ENCODE measurements at regions not wholly inside any gene's neighbourhood (a gene's known extent, or its start where the extent isn't known, plus 50 kb on each side); places are given as distances from the start of the nearest gene placed in this dataset.

GRCh38 chr5:144581044-144581443 lies 410.4 kb downstream of the KCTD16 start:
- H3K4me3 Mint-ChIP-seq = no peak overlapping the region
- H3K36me3 Mint-ChIP-seq = no peaks in the 10 kb centered on the region
- H3K4me1 Mint-ChIP-seq = no peaks in the 10 kb centered on the region
- Histone ChIP-seq H3K36me3 (ENCODE audit: control insufficient read depth, insufficient read depth, low read length) (no peaks in the 10 kb centered on the region), H3K9me3 (ENCODE audit: control insufficient read depth in 2 of 2, low read length in 2 of 2) (no peaks in the 10 kb centered on the region), H3K4me1 (ENCODE audit: control insufficient read depth, insufficient read depth, low read length, poor library complexity, severe bottlenecking) (no peaks in the 10 kb centered on the region), H3K27ac (ENCODE audit: insufficient read depth, low read length, poor library complexity, severe bottlenecking) (no peak overlapping the region), H3K4me3 (ENCODE audit: low read depth, low read length) (no peak overlapping the region), H3K27me3 (ENCODE audit: control insufficient read depth, insufficient read depth, low read length) (no peaks in the 10 kb centered on the region)
- ATAC-seq (ENCODE audit: low read depth in 2 of 2) (no peak), DNase-seq (no peak)
- H3K27ac Mint-ChIP-seq = no peak overlapping the region
- H3K27me3 Mint-ChIP-seq = no peaks in the 10 kb centered on the region
- H3K9me3 Mint-ChIP-seq = peaks cover 0 to 3% (median 1%) of the 10 kb centered on the region in 7 donors

GRCh38 chr5:144577676-144578075 lies 407.0 kb downstream of the KCTD16 start:
- H3K27me3 Mint-ChIP-seq = no peaks in the 10 kb centered on the region
- ATAC-seq (ENCODE audit: low read depth in 2 of 2) (no peak), DNase-seq (no peak)
- H3K36me3 ChIP-seq (ENCODE audit: control insufficient read depth, insufficient read depth, low read length) = no peaks in the 10 kb centered on the region
- no peaks in the 10 kb centered on the region for H3K4me1 Mint-ChIP-seq
- H3K27ac Mint-ChIP-seq = no peak overlapping the region
- no peaks in the 10 kb centered on the region for H3K9me3 ChIP-seq (ENCODE audit: control insufficient read depth in 2 of 2, low read length in 2 of 2)
- H3K27me3 ChIP-seq (ENCODE audit: control insufficient read depth, insufficient read depth, low read length) = no peaks in the 10 kb centered on the region
- peaks cover 0 to 9% (median 2%) of the 10 kb centered on the region in 7 donors for H3K9me3 Mint-ChIP-seq
- no peak overlapping the region for H3K4me3 Mint-ChIP-seq
- H3K36me3 Mint-ChIP-seq = no peaks in the 10 kb centered on the region
- no peak overlapping the region for H3K4me3 ChIP-seq (ENCODE audit: low read depth, low read length)
- no peaks in the 10 kb centered on the region for H3K4me1 ChIP-seq (ENCODE audit: control insufficient read depth, insufficient read depth, low read length, poor library complexity, severe bottlenecking)
- no peak overlapping the region for H3K27ac ChIP-seq (ENCODE audit: insufficient read depth, low read length, poor library complexity, severe bottlenecking)

- Mint-ChIP-seq H3K9me3 (peaks cover 0 to 13% (median 2%) of the 10 kb centered on the region in 7 donors), H3K4me1 (no peaks in the 10 kb centered on the region), H3K4me3 (peak overlapping the region in 1 of 4 donors; percentile 27), H3K27ac (no peak overlapping the region), H3K27me3 (no peaks in the 10 kb centered on the region), H3K36me3 (no peaks in the 10 kb centered on the region)
- DNase-seq = no peak
- H3K9me3 ChIP-seq (ENCODE audit: control insufficient read depth in 2 of 2, low read length in 2 of 2) = no peaks in the 10 kb centered on the region
- no peaks in the 10 kb centered on the region for H3K27me3 ChIP-seq (ENCODE audit: control insufficient read depth, insufficient read depth, low read length)
- H3K4me3 ChIP-seq (ENCODE audit: low read depth, low read length) = no peak overlapping the region
- no peaks in the 10 kb centered on the region for H3K4me1 ChIP-seq (ENCODE audit: control insufficient read depth, insufficient read depth, low read length, poor library complexity, severe bottlenecking)
- no peak overlapping the region for H3K27ac ChIP-seq (ENCODE audit: insufficient read depth, low read length, poor library complexity, severe bottlenecking)
- no peak for ATAC-seq (ENCODE audit: low read depth in 2 of 2)
- H3K36me3 ChIP-seq (ENCODE audit: control insufficient read depth, insufficient read depth, low read length) = no peaks in the 10 kb centered on the region
Observed at GRCh38 chr5:144575736-144576135, 405.1 kb downstream of the KCTD16 start.

GRCh38 chr5:144567421-144567780 lies 396.7 kb downstream of the KCTD16 start:
- Mint-ChIP-seq H3K27ac (no peak overlapping the region), H3K4me3 (no peak overlapping the region), H3K27me3 (no peaks in the 10 kb centered on the region), H3K4me1 (no peaks in the 10 kb centered on the region), H3K36me3 (no peaks in the 10 kb centered on the region), H3K9me3 (peaks cover 0 to 16% (median 5%) of the 10 kb centered on the region in 7 donors)
- H3K4me1 ChIP-seq (ENCODE audit: control insufficient read depth, insufficient read depth, low read length, poor library complexity, severe bottlenecking) = no peaks in the 10 kb centered on the region
- H3K27ac ChIP-seq (ENCODE audit: insufficient read depth, low read length, poor library complexity, severe bottlenecking) = no peak overlapping the region
- no peak overlapping the region for H3K4me3 ChIP-seq (ENCODE audit: low read depth, low read length)
- peaks cover 0 to 2% of the 10 kb centered on the region in 2 experiments for H3K9me3 ChIP-seq (ENCODE audit: control insufficient read depth in 2 of 2, low read length in 2 of 2)
- no peaks in the 10 kb centered on the region for H3K36me3 ChIP-seq (ENCODE audit: control insufficient read depth, insufficient read depth, low read length)
- H3K27me3 ChIP-seq (ENCODE audit: control insufficient read depth, insufficient read depth, low read length) = no peaks in the 10 kb centered on the region
- no peak for ATAC-seq (ENCODE audit: low read depth in 2 of 2)
- no peak for DNase-seq

- Mint-ChIP-seq H3K27ac (no peak overlapping the region), H3K36me3 (no peaks in the 10 kb centered on the region), H3K9me3 (peaks cover 0 to 16% (median 5%) of the 10 kb centered on the region in 7 donors), H3K4me1 (no peaks in the 10 kb centered on the region), H3K27me3 (no peaks in the 10 kb centered on the region), H3K4me3 (no peak overlapping the region)
- no peak for ATAC-seq (ENCODE audit: low read depth in 2 of 2)
- H3K4me3 ChIP-seq (ENCODE audit: low read depth, low read length) = no peak overlapping the region
- no peak overlapping the region for H3K27ac ChIP-seq (ENCODE audit: insufficient read depth, low read length, poor library complexity, severe bottlenecking)
- DNase-seq = no peak
- H3K4me1 ChIP-seq (ENCODE audit: control insufficient read depth, insufficient read depth, low read length, poor library complexity, severe bottlenecking) = no peaks in the 10 kb centered on the region
- H3K27me3 ChIP-seq (ENCODE audit: control insufficient read depth, insufficient read depth, low read length) = no peaks in the 10 kb centered on the region
- peaks cover 0 to 2% of the 10 kb centered on the region in 2 experiments for H3K9me3 ChIP-seq (ENCODE audit: control insufficient read depth in 2 of 2, low read length in 2 of 2)
- H3K36me3 ChIP-seq (ENCODE audit: control insufficient read depth, insufficient read depth, low read length) = no peaks in the 10 kb centered on the region
Observed at GRCh38 chr5:144566747-144567420, 396.2 kb downstream of the KCTD16 start.

GRCh38 chr5:144549580-144549979 lies 378.9 kb downstream of the KCTD16 start:
- no peaks in the 10 kb centered on the region for H3K4me1 Mint-ChIP-seq
- H3K9me3 ChIP-seq (ENCODE audit: control insufficient read depth in 2 of 2, low read length in 2 of 2) = no peaks in the 10 kb centered on the region
- no peak overlapping the region for H3K4me3 Mint-ChIP-seq
- no peaks in the 10 kb centered on the region for H3K27me3 ChIP-seq (ENCODE audit: control insufficient read depth, insufficient read depth, low read length)
- H3K36me3 Mint-ChIP-seq = no peaks in the 10 kb centered on the region
- ATAC-seq (ENCODE audit: low read depth in 2 of 2) = no peak
- H3K27me3 Mint-ChIP-seq = no peaks in the 10 kb centered on the region
- peaks cover 0 to 12% (median 7%) of the 10 kb centered on the region in 7 donors for H3K9me3 Mint-ChIP-seq
- H3K27ac Mint-ChIP-seq = no peak overlapping the region
- H3K4me1 ChIP-seq (ENCODE audit: control insufficient read depth, insufficient read depth, low read length, poor library complexity, severe bottlenecking) = no peaks in the 10 kb centered on the region
- no peak overlapping the region for H3K27ac ChIP-seq (ENCODE audit: insufficient read depth, low read length, poor library complexity, severe bottlenecking)
- DNase-seq = no peak
- H3K4me3 ChIP-seq (ENCODE audit: low read depth, low read length) = no peak overlapping the region
- H3K36me3 ChIP-seq (ENCODE audit: control insufficient read depth, insufficient read depth, low read length) = no peaks in the 10 kb centered on the region

- H3K27me3 Mint-ChIP-seq = no peaks in the 10 kb centered on the region
- H3K4me3 Mint-ChIP-seq = no peak overlapping the region
- Histone ChIP-seq H3K36me3 (ENCODE audit: control insufficient read depth, insufficient read depth, low read length) (no peaks in the 10 kb centered on the region), H3K27ac (ENCODE audit: insufficient read depth, low read length, poor library complexity, severe bottlenecking) (no peak overlapping the region), H3K27me3 (ENCODE audit: control insufficient read depth, insufficient read depth, low read length) (no peaks in the 10 kb centered on the region), H3K4me1 (ENCODE audit: control insufficient read depth, insufficient read depth, low read length, poor library complexity, severe bottlenecking) (no peaks in the 10 kb centered on the region), H3K9me3 (ENCODE audit: control insufficient read depth in 2 of 2, low read length in 2 of 2) (no peaks in the 10 kb centered on the region), H3K4me3 (ENCODE audit: low read depth, low read length) (no peak overlapping the region)
- no peaks in the 10 kb centered on the region for H3K4me1 Mint-ChIP-seq
- no peaks in the 10 kb centered on the region for H3K36me3 Mint-ChIP-seq
- peaks cover 0 to 12% (median 6%) of the 10 kb centered on the region in 7 donors for H3K9me3 Mint-ChIP-seq
- no peak for DNase-seq
- ATAC-seq (ENCODE audit: low read depth in 2 of 2) = no peak
- H3K27ac Mint-ChIP-seq = no peak overlapping the region
Observed at GRCh38 chr5:144548936-144549335, 378.3 kb downstream of the KCTD16 start.

- H3K27ac ChIP-seq (ENCODE audit: insufficient read depth, low read length, poor library complexity, severe bottlenecking) = no peak overlapping the region
- ATAC-seq (ENCODE audit: low read depth in 2 of 2) (no peak), DNase-seq (no peak)
- H3K27me3 ChIP-seq (ENCODE audit: control insufficient read depth, insufficient read depth, low read length) = no peaks in the 10 kb centered on the region
- Mint-ChIP-seq H3K36me3 (no peaks in the 10 kb centered on the region), H3K27me3 (no peaks in the 10 kb centered on the region), H3K27ac (no peak overlapping the region), H3K4me1 (no peaks in the 10 kb centered on the region), H3K9me3 (peaks cover 0 to 12% (median 4%) of the 10 kb centered on the region in 7 donors), H3K4me3 (no peak overlapping the region)
- H3K4me1 ChIP-seq (ENCODE audit: control insufficient read depth, insufficient read depth, low read length, poor library complexity, severe bottlenecking) = no peaks in the 10 kb centered on the region
- H3K4me3 ChIP-seq (ENCODE audit: low read depth, low read length) = no peak overlapping the region
- no peaks in the 10 kb centered on the region for H3K36me3 ChIP-seq (ENCODE audit: control insufficient read depth, insufficient read depth, low read length)
- H3K9me3 ChIP-seq (ENCODE audit: control insufficient read depth in 2 of 2, low read length in 2 of 2) = no peaks in the 10 kb centered on the region
Observed at GRCh38 chr5:144547098-144547499, 376.4 kb downstream of the KCTD16 start.
